Panc1 (cell line): ENCODE measurements at regions not wholly inside any gene's neighbourhood (a gene's known extent, or its start where the extent isn't known, plus 50 kb on each side); places are given as distances from the start of the nearest gene placed in this dataset.

Source experiments
- ATAC-seq: fragments of 200-7000 bp; cut with Tn5 transposase; 2 replicates; pipeline ENCODE4 v1.9.1; 2020; ENCODE audit warnings: mild to moderate bottlenecking, moderate library complexity
- BruUV-seq: library from RNA; stranded (reverse); fragments of 400-500 nt; replicated peaks from 2 replicates; lab custom pipeline; 2021; lab: Mats Ljungman, UMichigan
- CTCF ChIA-PET: fragments of 300-600 bp; sonication (Branson Sonifier 250); formaldehyde crosslinking; loops from one replicate; lab custom pipeline; 2022; ENCODE audit warnings: antibody characterized with exemption; lab: Charles Lee
- POLR2A ChIA-PET: fragments of 300-600 bp; sonication (Branson Sonifier 250); formaldehyde crosslinking; loops from one replicate; lab custom pipeline; 2022; ENCODE audit warnings: antibody characterized with exemption; lab: Charles Lee
- DNase-seq: peaks from one replicate; pipeline ENCODE4 v3.0.0-alpha.2; 2010; ENCODE audit warnings: low read depth, low spot score
- H3K27ac ChIP-seq: 2 replicates; pipeline ENCODE4 v1.5.1; 2011; ENCODE audit warnings: mild to moderate bottlenecking, low read length, inconsistent platforms
- H3K27me3 ChIP-seq: fragments of 200-500 bp; sonication (Bioruptor generic); 2 replicates; pipeline ENCODE4 v1.6.0; 2014; ENCODE audit warnings: low read length, inconsistent platforms; ENCODE audit not compliant: control insufficient read depth, insufficient read depth
- H3K36me3 ChIP-seq: fragments of 200-500 bp; sonication (Bioruptor generic); 2 replicates; pipeline ENCODE4 v1.5.1; 2014; ENCODE audit warnings: inconsistent platforms, mild to moderate bottlenecking, low read length, moderate library complexity; ENCODE audit not compliant: control insufficient read depth, insufficient read depth
- H3K4me1 ChIP-seq: 2 replicates; pipeline ENCODE4 v1.5.1; 2011; ENCODE audit warnings: inconsistent platforms, mild to moderate bottlenecking, low read length, moderate library complexity; ENCODE audit not compliant: control insufficient read depth, insufficient read depth
- H3K4me3 ChIP-seq, 2 experiments: 2 replicates each; pipeline ENCODE4 v1.5.1; 2011 to 2012; ENCODE audit warnings: low read depth in 2 of 2, low read length in 2 of 2, mild to moderate bottlenecking in 2 of 2, inconsistent platforms in 1 of 2, moderate library complexity in 1 of 2
- H3K9me3 ChIP-seq: fragments of 200-500 bp; sonication (Bioruptor generic); 2 replicates; pipeline ENCODE4 v1.5.1; 2014; ENCODE audit warnings: low read depth, mild to moderate bottlenecking, inconsistent platforms, low read length, moderate library complexity; ENCODE audit not compliant: control insufficient read depth, insufficient read depth
- POLR2AphosphoS5 ChIP-seq: IDR thresholded peaks from 2 replicates; pipeline ENCODE4 v1.6.1; 2012; ENCODE audit warnings: mild to moderate bottlenecking, low read depth, low read length, moderate library complexity
- SIN3A ChIP-seq: IDR thresholded peaks from 2 replicates; pipeline ENCODE4 v1.6.1; 2012; ENCODE audit warnings: low read depth, mild to moderate bottlenecking, low read length, moderate library complexity, borderline replicate concordance; ENCODE audit not compliant: insufficient read depth
- in situ Hi-C: cut with HindIII; loops from 2 replicates; pipeline ENCODE4 v1.10.0; 2016; ENCODE audit warnings: low sequenced_read_pairs, low pct_unique_long_range_greater_than_20kb
- intact Hi-C: fragments of 100-400 bp; cut with micrococcal nuclease; formaldehyde crosslinking; loops from one replicate; pipeline ENCODE4 v1.10.0; 2022; ENCODE audit not compliant: unreplicated experiment
- TF ChIP-seq, protein P1 (sequence below), 2 experiments: IDR thresholded peaks; 2 replicates each; pipeline ENCODE4 v1.6.1; 2011 to 2012; ENCODE audit warnings: low read depth in 2 of 2, control low read depth in 1 of 2, low read length in 1 of 2, mild to moderate bottlenecking in 1 of 2, moderate library complexity in 1 of 2; ENCODE audit not compliant: insufficient read depth in 1 of 2
- TF ChIP-seq, protein P2 (sequence below): fragments of 450-650 bp; IDR thresholded peaks from 2 replicates; pipeline ENCODE4 v1.5.1; 2017; ENCODE audit warnings: mild to moderate bottlenecking

DNA sequence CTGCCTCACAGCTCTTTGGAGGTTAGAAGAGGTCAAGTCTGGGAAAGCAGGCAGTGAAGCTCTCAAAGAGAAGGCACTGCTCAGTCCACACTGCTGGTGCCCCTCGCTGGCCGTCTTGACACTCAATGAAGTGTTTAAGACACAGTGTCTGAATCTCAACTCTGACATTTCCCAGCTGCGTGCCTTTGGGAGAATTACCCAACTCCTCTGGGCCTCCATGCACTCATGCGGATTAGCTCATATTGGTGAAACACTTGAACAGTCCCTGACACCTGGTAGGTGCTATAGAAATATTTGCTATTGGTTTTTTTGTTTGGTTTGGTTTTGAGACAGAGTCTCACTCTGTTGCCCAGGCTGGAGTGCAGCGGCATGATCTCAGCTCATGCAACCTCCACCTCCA, 281.0 kb downstream of the SRBD1 start:
- H3K4me1 ChIP-seq: no peaks in the 10 kb centered on the region
- H3K4me3 ChIP-seq: no peak overlapping the region
- no peaks in the 10 kb centered on the region for H3K36me3 ChIP-seq
- BruUV-seq: no TSS peak
- in situ Hi-C loops: no loop called here
- no peaks in the 10 kb centered on the region; the same call in none of the 2 replicates for H3K27me3 ChIP-seq
- H3K9me3 ChIP-seq: no peaks in the 10 kb centered on the region
- CTCF ChIA-PET: no interaction called here
- no peak overlapping the region for H3K27ac ChIP-seq
- ATAC-seq (no peak), DNase-seq (no peak)
- intact Hi-C loops: no loop called here
- TF ChIP-seq, protein P1, sequence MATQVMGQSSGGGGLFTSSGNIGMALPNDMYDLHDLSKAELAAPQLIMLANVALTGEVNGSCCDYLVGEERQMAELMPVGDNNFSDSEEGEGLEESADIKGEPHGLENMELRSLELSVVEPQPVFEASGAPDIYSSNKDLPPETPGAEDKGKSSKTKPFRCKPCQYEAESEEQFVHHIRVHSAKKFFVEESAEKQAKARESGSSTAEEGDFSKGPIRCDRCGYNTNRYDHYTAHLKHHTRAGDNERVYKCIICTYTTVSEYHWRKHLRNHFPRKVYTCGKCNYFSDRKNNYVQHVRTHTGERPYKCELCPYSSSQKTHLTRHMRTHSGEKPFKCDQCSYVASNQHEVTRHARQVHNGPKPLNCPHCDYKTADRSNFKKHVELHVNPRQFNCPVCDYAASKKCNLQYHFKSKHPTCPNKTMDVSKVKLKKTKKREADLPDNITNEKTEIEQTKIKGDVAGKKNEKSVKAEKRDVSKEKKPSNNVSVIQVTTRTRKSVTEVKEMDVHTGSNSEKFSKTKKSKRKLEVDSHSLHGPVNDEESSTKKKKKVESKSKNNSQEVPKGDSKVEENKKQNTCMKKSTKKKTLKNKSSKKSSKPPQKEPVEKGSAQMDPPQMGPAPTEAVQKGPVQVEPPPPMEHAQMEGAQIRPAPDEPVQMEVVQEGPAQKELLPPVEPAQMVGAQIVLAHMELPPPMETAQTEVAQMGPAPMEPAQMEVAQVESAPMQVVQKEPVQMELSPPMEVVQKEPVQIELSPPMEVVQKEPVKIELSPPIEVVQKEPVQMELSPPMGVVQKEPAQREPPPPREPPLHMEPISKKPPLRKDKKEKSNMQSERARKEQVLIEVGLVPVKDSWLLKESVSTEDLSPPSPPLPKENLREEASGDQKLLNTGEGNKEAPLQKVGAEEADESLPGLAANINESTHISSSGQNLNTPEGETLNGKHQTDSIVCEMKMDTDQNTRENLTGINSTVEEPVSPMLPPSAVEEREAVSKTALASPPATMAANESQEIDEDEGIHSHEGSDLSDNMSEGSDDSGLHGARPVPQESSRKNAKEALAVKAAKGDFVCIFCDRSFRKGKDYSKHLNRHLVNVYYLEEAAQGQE (IDR thresholded peaks at IDR 0.05; ENCODE audit: insufficient read depth in 1 of 2, low read depth in 2 of 2, low read length in 1 of 2): no peak
- no peak for TF ChIP-seq POLR2AphosphoS5
- TF ChIP-seq, protein P2, sequence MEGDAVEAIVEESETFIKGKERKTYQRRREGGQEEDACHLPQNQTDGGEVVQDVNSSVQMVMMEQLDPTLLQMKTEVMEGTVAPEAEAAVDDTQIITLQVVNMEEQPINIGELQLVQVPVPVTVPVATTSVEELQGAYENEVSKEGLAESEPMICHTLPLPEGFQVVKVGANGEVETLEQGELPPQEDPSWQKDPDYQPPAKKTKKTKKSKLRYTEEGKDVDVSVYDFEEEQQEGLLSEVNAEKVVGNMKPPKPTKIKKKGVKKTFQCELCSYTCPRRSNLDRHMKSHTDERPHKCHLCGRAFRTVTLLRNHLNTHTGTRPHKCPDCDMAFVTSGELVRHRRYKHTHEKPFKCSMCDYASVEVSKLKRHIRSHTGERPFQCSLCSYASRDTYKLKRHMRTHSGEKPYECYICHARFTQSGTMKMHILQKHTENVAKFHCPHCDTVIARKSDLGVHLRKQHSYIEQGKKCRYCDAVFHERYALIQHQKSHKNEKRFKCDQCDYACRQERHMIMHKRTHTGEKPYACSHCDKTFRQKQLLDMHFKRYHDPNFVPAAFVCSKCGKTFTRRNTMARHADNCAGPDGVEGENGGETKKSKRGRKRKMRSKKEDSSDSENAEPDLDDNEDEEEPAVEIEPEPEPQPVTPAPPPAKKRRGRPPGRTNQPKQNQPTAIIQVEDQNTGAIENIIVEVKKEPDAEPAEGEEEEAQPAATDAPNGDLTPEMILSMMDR: no peak
- POLR2A ChIA-PET: no interaction called here

DNA sequence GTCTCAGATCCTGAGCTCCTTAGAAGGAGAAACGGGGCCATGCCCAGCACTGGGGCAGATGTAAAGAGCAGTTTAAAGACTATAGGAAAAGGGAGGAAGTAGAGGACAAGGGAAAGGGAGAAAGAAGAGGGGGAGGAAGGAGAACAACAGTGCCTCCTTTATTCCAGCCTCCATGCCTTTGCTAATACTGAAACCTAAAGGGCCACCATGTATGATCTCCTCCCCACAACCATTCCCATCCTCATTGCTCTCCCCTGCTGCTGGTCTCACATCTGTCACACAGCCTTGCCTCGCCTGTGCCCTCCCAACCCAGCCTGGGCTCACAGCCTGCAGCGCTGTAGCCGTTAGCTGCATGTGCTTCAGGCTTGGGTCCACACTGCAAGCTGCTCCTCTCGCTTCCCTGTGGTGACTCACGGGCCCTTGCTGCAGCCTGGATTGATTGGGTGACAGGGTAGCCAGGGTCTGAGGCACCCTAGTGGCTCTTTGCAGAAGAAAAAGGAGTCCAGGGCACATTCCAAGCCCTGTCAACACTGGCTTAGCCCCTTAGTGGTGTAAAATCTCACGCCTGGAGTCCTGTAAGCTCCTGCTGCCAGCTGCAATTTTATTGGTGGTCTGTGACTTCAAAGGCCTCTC, 281.9 kb downstream of the SRBD1 start:
- Histone ChIP-seq H3K9me3 (no peaks in the 10 kb centered on the region), H3K27ac (no peak overlapping the region), H3K36me3 (no peaks in the 10 kb centered on the region), H3K27me3 (no peaks in the 10 kb centered on the region; the same call in none of the 2 replicates), H3K4me3 (no peak overlapping the region), H3K4me1 (no peaks in the 10 kb centered on the region)
- no peak for DNase-seq
- intact Hi-C loops: no loop called here
- ChIA-PET POLR2A (no interaction called here), CTCF (interaction anchor here (0.7 kb wide), 1 partner anchor 58 kb away, joined by 3 read pairs; no protein-coding TSS in a partner anchor)
- no TSS peak for BruUV-seq
- in situ Hi-C loops: no loop called here
- TF ChIP-seq POLR2AphosphoS5 (no peak), SIN3A (no peak)
- peak; percentile 48; the same call in 1 of the 2 replicates for ATAC-seq

DNA sequence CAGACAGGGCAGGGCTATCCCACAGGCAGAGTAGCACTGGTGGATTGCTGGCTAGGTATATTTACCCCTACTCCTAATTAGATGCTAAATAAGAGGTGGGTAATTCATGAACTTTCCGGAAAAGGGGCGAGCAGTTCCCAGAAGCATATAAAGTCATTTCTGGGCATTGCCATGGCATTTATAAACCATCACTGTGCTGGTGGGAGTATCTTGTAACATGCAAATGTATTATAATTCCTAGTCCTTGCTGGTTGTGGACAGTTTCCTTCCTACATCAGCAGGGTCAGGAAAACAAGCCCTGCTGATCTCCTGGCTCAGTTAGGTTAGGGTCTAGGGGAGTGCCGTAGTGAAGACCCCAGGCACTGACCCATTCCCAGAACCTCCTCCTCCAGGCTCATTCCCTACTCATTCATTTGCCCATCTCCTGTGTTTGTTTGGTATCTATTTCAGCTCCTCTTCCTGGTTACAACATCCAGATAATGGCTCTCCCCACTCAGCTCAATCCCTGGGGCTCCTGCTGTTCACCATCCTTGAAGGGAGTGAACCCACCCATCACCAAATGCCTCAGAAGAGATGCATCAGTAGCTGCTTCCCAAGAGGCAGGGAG, 282.7 kb downstream of the SRBD1 start:
- H3K27me3 ChIP-seq: no peaks in the 10 kb centered on the region; the same call in none of the 2 replicates
- H3K27ac ChIP-seq: no peak overlapping the region
- POLR2A ChIA-PET: no interaction called here
- CTCF ChIA-PET: no interaction called here
- TF ChIP-seq POLR2AphosphoS5 (no peak), SIN3A (no peak)
- DNase-seq: no peak
- intact Hi-C loops: no loop called here
- in situ Hi-C loops: no loop called here
- no peak for ATAC-seq
- no peaks in the 10 kb centered on the region for H3K9me3 ChIP-seq
- no peak overlapping the region for H3K4me3 ChIP-seq
- no peaks in the 10 kb centered on the region for H3K4me1 ChIP-seq
- no TSS peak for BruUV-seq
- H3K36me3 ChIP-seq: no peaks in the 10 kb centered on the region
